Upper lobe of left lung (tissue), 4 donors: ENCODE measurements at regions not wholly inside any gene's neighbourhood (a gene's known extent, or its start where the extent isn't known, plus 50 kb on each side); places are given as distances from the start of the nearest gene placed in this dataset.

ENCODE experiments used
- CTCF ChIP-seq, 6 experiments: fragments of 450-650 bp in 4 of 6; fragments of 200-600 bp in 2 of 6; sonication (generic) in 2 of 6; IDR thresholded peaks; one replicate each; pipeline ENCODE4 v1.5.1; 2016 to 2019; ENCODE audit warnings: antibody characterized with exemption in 6 of 6
- POLR2AphosphoS5 ChIP-seq, 2 donors: sonication (generic); formaldehyde crosslinking; IDR thresholded peaks; one replicate each; pipeline ENCODE4 v1.5.1; 2017; ENCODE audit warnings: antibody characterized with exemption in 2 of 2

- no peak for TF ChIP-seq CTCF (IDR thresholded peaks at IDR 0.05)
- TF ChIP-seq POLR2AphosphoS5 (IDR thresholded peaks at IDR 0.05) = no peak
These were observed 256.8 kb downstream of the INSC start for GRCh38 chr11:15371533-15371932.
